CD4-positive, CD25-positive, alpha-beta regulatory T cell (primary cell): ENCODE measurements at regions not wholly inside any gene's neighbourhood (a gene's known extent, or its start where the extent isn't known, plus 50 kb on each side); places are given as distances from the start of the nearest gene placed in this dataset.
A peak's percentile ranks its signal among the peaks of the same experiment; 100 is the strongest.

Experiments used
- ATAC-seq, 2 donors: fragments of 150-1000 bp; cut with Tn5 transposase; one replicate each; pipeline ENCODE4 v1.10.0; 2021; ENCODE audit warnings: low read depth in 2 of 2, moderate number of reproducible peaks in 2 of 2, moderate library complexity in 1 of 2
- DNase-seq, 3 donors: peaks; one replicate each; pipeline versions ENCODE4 v3.0.0 to v3.0.0-alpha.2; 2012 to 2022; ENCODE audit warnings: mixed read lengths in 1 of 3
- H3K27ac ChIP-seq: one replicate; pipeline ENCODE4 v1.7.0; 2013; ENCODE audit warnings: mild to moderate bottlenecking, low read length; ENCODE audit not compliant: insufficient read depth, poor library complexity, severe bottlenecking
- H3K27me3 ChIP-seq: one replicate; pipeline ENCODE4 v1.7.0; 2013; ENCODE audit warnings: low read length; ENCODE audit not compliant: control insufficient read depth, insufficient read depth
- H3K36me3 ChIP-seq: one replicate; pipeline ENCODE4 v1.7.0; 2013; ENCODE audit warnings: mild to moderate bottlenecking, low read length, moderate library complexity; ENCODE audit not compliant: control insufficient read depth, insufficient read depth
- H3K4me1 ChIP-seq: 2 replicates; pipeline ENCODE4 v1.7.0; 2013; ENCODE audit warnings: mild to moderate bottlenecking, low read length; ENCODE audit not compliant: insufficient read depth, control insufficient read depth, poor library complexity, severe bottlenecking
- H3K4me3 ChIP-seq: one replicate; pipeline ENCODE4 v1.7.0; 2013; ENCODE audit warnings: low read depth, mild to moderate bottlenecking, low read length, moderate library complexity
- H3K9me3 ChIP-seq, 2 experiments: 1 replicate in 1 of 2; 2 replicates in 1 of 2; pipeline ENCODE4 v1.7.0; 2013; ENCODE audit warnings: low read length in 2 of 2, mild to moderate bottlenecking in 1 of 2, moderate library complexity in 1 of 2; ENCODE audit not compliant: control insufficient read depth in 2 of 2
- H3K27ac Mint-ChIP-seq, 3 donors: one replicate each; pipeline ENCODE4 v1.8.0; 2020 to 2022; ENCODE audit warnings: mild to moderate bottlenecking in 3 of 3, mixed read lengths in 3 of 3, moderate library complexity in 2 of 3
- H3K27me3 Mint-ChIP-seq: one replicate; pipeline ENCODE4 v1.8.0; 2022; ENCODE audit warnings: mild to moderate bottlenecking, mixed read lengths
- H3K36me3 Mint-ChIP-seq: one replicate; pipeline ENCODE4 v1.8.0; 2020; ENCODE audit warnings: mixed read lengths
- H3K4me1 Mint-ChIP-seq, 4 donors: one replicate each; pipeline ENCODE4 v1.8.0; 2020 to 2022; ENCODE audit warnings: mixed read lengths in 4 of 4, mild to moderate bottlenecking in 1 of 4
- H3K4me3 Mint-ChIP-seq, 4 donors: one replicate each; pipeline ENCODE4 v1.8.0; 2020 to 2022; ENCODE audit warnings: mild to moderate bottlenecking in 4 of 4, mixed read lengths in 4 of 4, moderate library complexity in 3 of 4
- H3K9me3 Mint-ChIP-seq, 7 donors: one replicate each; pipeline ENCODE4 v1.8.0; 2020 to 2022; ENCODE audit warnings: mixed read lengths in 7 of 7, mild to moderate bottlenecking in 3 of 7, moderate library complexity in 2 of 7

DNA sequence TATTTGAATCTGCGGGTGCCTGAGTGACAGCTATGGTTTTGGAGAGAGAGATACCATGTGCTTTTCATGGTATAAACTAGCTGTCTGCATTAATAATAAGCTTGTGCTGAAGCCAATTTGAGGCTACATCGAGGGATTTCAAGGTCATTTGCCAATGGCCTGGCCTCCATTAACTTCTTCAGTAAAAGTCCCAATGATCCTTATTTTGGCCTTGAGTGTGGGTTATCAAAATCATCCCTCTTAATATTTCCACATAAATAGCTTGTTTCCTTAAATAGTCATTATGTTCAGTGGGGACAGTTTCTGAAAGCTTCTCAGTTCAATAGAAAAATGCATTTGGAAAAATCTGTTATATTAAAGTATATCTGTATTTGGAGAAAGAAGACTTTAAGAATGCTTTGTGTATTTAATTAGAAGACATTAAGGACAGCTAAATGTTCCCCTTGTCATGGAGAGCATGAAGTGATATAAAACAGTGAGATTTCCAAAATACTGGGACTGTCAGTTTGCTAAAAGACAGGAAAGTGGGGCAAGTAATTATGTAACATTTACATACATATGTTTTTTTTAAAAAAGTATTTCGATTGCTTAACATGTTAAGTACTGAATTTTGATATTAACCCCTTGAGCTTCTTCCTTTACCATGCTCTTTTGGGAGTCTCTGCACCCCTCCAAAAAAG is 355.5 kb upstream of the ZEB2 start:
- DNase-seq (no peak), ATAC-seq (no peak)
- Histone ChIP-seq H3K4me1 (no peaks in the 10 kb centered on the region), H3K9me3 (no peaks in the 10 kb centered on the region), H3K27ac (no peak overlapping the region), H3K36me3 (no peaks in the 10 kb centered on the region), H3K27me3 (no peaks in the 10 kb centered on the region), H3K4me3 (no peak overlapping the region)
- Mint-ChIP-seq H3K27ac (no peak overlapping the region), H3K27me3 (no peaks in the 10 kb centered on the region), H3K4me3 (no peak overlapping the region), H3K36me3 (no peaks in the 10 kb centered on the region), H3K9me3 (peaks cover 0 to 4% (median 0%) of the 10 kb centered on the region in 7 donors), H3K4me1 (no peaks in the 10 kb centered on the region)

DNA sequence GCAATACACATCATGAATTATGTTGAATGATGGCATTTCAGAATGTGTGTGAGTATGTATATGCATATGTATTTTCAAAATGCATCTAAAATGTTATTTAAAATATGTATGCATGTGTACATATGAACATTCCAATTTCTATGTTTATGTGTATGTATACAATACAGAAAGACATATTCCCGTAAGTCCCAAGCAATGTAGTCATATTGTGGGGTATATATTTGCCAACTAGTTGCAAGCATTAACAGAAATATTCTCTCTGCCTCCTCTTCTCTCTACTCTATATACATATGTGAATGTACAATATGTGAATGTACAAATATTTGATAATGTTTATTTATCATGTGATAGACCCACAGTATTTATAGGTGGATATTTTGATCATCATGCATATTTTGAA is 345.8 kb upstream of the ZEB2 start:
- no peak overlapping the region for H3K4me3 Mint-ChIP-seq
- no peak overlapping the region for H3K27ac ChIP-seq

DNA sequence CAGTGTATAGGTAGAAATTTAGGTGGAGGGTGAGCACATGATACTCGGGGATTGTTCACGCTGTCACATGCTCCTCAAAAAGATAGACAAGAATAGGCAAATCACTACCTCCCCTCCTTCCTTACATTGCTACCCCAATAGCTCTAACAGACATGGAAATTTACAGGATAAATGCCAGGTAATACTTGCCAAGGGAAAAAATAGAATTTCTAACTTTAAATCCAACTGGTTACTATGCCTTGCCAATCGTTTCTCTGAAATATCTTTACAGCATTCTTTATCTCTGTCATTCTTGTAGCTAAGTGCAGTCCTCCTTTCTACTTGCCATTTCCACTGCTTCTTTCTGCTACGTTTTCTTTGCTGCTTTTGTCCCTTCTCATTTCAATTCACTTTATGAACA is 339.8 kb upstream of the ZEB2 start:
- H3K27ac Mint-ChIP-seq, result no peak overlapping the region
- H3K4me1 ChIP-seq, result no peaks in the 10 kb centered on the region
- H3K27ac ChIP-seq, result no peak overlapping the region
- H3K36me3 Mint-ChIP-seq, result no peaks in the 10 kb centered on the region
- H3K27me3 Mint-ChIP-seq, result no peaks in the 10 kb centered on the region
- no peaks in the 10 kb centered on the region for H3K27me3 ChIP-seq
- ATAC-seq (no peak), DNase-seq (no peak)
- no peak overlapping the region for H3K4me3 Mint-ChIP-seq
- no peaks in the 10 kb centered on the region for H3K4me1 Mint-ChIP-seq
- H3K9me3 ChIP-seq, result no peaks in the 10 kb centered on the region
- no peak overlapping the region for H3K4me3 ChIP-seq
- no peaks in the 10 kb centered on the region for H3K36me3 ChIP-seq
- H3K9me3 Mint-ChIP-seq, result peaks cover 0 to 1% (median 0%) of the 10 kb centered on the region in 7 donors

More for the DNA sequence above, 345.8 kb upstream of the ZEB2 start:
- Mint-ChIP-seq H3K27ac (no peak overlapping the region), H3K27me3 (no peaks in the 10 kb centered on the region), H3K9me3 (peaks cover 0 to 6% (median 0%) of the 10 kb centered on the region in 7 donors), H3K4me1 (no peaks in the 10 kb centered on the region), H3K36me3 (no peaks in the 10 kb centered on the region)
- Histone ChIP-seq H3K36me3 (no peaks in the 10 kb centered on the region), H3K9me3 (no peaks in the 10 kb centered on the region), H3K4me1 (no peaks in the 10 kb centered on the region), H3K27me3 (no peaks in the 10 kb centered on the region), H3K4me3 (no peak overlapping the region)
- no peak for ATAC-seq
- no peak for DNase-seq

DNA sequence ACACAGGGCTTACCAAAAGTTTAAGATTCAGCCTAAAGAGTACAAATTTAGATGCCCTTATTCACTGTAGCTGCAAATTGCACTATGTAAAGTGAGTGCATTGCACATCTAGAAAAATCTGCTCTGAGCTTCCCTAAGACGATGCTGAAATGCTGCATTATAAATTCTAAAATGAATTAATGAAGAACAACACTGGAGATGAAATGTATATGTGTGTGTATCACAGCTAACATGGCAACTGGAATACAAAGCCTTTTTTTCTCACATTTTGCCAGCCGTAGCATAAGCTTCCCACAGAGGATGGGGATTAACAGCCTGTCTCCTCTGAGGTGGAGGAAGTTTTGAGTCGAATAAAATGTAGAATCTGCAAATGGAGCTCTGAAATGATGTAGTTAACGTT is 338.3 kb upstream of the ZEB2 start:
- Histone ChIP-seq H3K4me1 (no peaks in the 10 kb centered on the region), H3K36me3 (no peaks in the 10 kb centered on the region), H3K27me3 (no peaks in the 10 kb centered on the region), H3K4me3 (no peak overlapping the region), H3K9me3 (no peaks in the 10 kb centered on the region), H3K27ac (no peak overlapping the region)
- DNase-seq (no peak), ATAC-seq (no peak)
- Mint-ChIP-seq H3K4me1 (no peaks in the 10 kb centered on the region), H3K9me3 (peaks cover 0 to 1% (median 0%) of the 10 kb centered on the region in 7 donors), H3K27ac (no peak overlapping the region), H3K4me3 (no peak overlapping the region), H3K27me3 (no peaks in the 10 kb centered on the region), H3K36me3 (no peaks in the 10 kb centered on the region)

DNA sequence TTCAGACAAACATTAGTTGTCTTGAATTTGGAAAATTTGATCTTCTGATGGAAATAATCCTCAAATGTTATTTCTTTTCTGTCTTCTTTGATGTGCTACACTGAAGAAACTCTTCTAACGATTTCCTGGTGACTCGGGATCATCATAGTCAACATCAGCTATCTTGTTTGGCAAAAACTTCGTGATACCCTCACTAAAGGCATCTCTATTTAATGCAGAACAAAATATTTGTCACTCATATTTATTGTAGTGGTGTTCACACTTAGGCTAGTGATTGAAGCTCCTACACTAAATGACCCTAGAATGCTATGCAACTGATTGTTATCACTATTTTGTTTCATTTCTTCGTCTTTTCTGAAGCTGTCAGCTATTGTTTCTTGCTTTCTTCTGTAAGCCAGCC is 334.7 kb upstream of the ZEB2 start:
- no peaks in the 10 kb centered on the region for H3K27me3 Mint-ChIP-seq
- Histone ChIP-seq H3K27ac (no peak overlapping the region), H3K36me3 (no peaks in the 10 kb centered on the region), H3K27me3 (no peaks in the 10 kb centered on the region), H3K4me1 (no peaks in the 10 kb centered on the region), H3K4me3 (no peak overlapping the region), H3K9me3 (no peaks in the 10 kb centered on the region)
- peak overlapping the region in 1 of 4 donors; percentile 34 for H3K4me3 Mint-ChIP-seq
- H3K36me3 Mint-ChIP-seq, result no peaks in the 10 kb centered on the region
- H3K4me1 Mint-ChIP-seq, result no peaks in the 10 kb centered on the region
- peaks cover 0 to 3% (median 0%) of the 10 kb centered on the region in 7 donors for H3K9me3 Mint-ChIP-seq
- ATAC-seq (no peak), DNase-seq (no peak)
- no peak overlapping the region for H3K27ac Mint-ChIP-seq

DNA sequence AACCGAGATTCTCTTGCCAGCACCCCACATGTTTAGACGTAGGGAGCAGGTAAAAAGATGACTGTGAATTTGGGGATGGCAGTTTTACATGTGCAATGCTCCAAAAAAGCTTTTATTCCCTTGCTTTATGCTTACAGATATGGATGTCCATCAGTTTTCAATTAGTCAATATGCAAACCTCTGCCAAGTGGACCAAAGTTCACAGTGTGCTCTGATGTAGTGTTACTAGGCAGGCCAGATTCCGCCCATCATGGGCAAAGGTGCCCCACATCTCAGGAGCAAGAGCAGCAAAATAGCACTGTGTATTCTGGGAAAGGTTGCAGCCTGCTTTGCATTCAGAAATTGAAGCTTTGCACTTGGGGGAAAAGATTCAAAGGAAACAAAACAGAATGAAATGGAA is 329.7 kb upstream of the ZEB2 start:
- no peak for DNase-seq
- no peaks in the 10 kb centered on the region for H3K4me1 ChIP-seq
- H3K27me3 ChIP-seq, result no peaks in the 10 kb centered on the region
- Mint-ChIP-seq H3K27ac (no peak overlapping the region), H3K4me1 (no peaks in the 10 kb centered on the region), H3K9me3 (peaks cover 0 to 5% (median 0%) of the 10 kb centered on the region in 7 donors), H3K36me3 (no peaks in the 10 kb centered on the region), H3K4me3 (no peak overlapping the region), H3K27me3 (no peaks in the 10 kb centered on the region)
- no peaks in the 10 kb centered on the region for H3K9me3 ChIP-seq
- no peak overlapping the region for H3K4me3 ChIP-seq
- no peak overlapping the region for H3K27ac ChIP-seq
- no peak for ATAC-seq
- H3K36me3 ChIP-seq, result no peaks in the 10 kb centered on the region

DNA sequence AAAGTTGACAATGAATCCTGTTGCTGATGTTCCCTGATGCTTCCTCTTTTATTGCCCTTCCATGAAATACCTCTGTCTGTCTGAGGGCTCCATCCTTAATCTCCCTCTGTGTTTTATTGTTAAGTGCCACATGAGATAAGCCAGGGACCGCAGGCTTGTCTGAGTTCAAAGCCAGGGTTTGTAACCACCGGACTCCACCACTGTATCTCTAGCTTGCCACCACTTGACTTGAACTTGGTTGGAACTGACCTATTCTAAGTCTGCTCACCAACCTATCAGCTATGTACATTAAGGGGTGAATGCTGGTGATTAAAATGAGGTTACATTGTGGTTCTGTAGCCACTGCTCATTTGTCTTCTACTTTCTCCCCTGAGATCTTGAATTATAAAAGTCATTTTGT is 328.5 kb upstream of the ZEB2 start:
- H3K27me3 Mint-ChIP-seq, result no peaks in the 10 kb centered on the region
- H3K27ac ChIP-seq, result no peak overlapping the region
- no peak overlapping the region for H3K27ac Mint-ChIP-seq
- no peaks in the 10 kb centered on the region for H3K36me3 ChIP-seq
- H3K9me3 Mint-ChIP-seq, result peaks cover 0 to 5% (median 0%) of the 10 kb centered on the region in 7 donors
- H3K36me3 Mint-ChIP-seq, result no peaks in the 10 kb centered on the region
- DNase-seq (no peak), ATAC-seq (no peak)
- H3K4me1 Mint-ChIP-seq, result no peaks in the 10 kb centered on the region
- H3K4me3 Mint-ChIP-seq, result no peak overlapping the region
- no peaks in the 10 kb centered on the region for H3K9me3 ChIP-seq
- no peaks in the 10 kb centered on the region for H3K27me3 ChIP-seq
- H3K4me3 ChIP-seq, result no peak overlapping the region
- H3K4me1 ChIP-seq, result no peaks in the 10 kb centered on the region

DNA sequence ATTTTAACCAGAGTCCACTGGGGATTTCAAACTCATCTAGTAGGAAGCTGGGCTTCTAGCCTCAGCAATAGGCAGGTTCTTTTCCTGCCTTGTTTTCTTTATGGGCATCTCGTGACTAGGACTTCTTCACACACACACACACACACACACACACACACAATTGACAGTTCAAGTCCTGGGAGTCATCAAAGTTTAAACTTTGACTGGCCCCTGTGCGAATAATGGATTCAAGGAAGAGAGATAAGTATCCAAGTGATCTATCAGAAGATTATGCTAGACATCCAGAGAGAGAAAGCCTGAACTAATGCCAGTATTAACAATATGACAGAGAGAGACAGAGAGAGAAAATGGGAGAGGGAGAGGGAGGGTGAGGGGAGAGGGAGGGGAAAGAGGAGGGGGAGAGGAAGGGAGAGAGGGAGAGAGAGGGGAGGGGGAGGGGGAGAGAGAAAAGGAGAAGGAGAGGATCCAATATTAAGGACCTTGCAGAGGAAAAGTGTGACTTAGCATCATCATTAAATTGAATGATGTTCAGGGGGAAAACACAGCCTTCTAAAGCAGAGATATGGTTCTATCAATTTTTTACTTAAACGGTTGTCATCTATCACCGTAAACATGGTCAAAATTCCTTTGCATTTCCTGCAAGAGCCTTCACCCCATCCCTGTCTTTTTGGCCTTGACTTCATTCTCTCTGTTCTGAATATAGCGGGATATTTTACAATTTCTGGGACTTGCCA is 327.6 kb upstream of the ZEB2 start:
- Mint-ChIP-seq H3K4me1 (no peaks in the 10 kb centered on the region), H3K27me3 (no peaks in the 10 kb centered on the region), H3K4me3 (no peak overlapping the region), H3K9me3 (peaks cover 0 to 5% (median 0%) of the 10 kb centered on the region in 7 donors), H3K36me3 (no peaks in the 10 kb centered on the region), H3K27ac (no peak overlapping the region)
- ATAC-seq, result no peak
- Histone ChIP-seq H3K27ac (no peak overlapping the region), H3K4me3 (no peak overlapping the region), H3K36me3 (no peaks in the 10 kb centered on the region), H3K9me3 (no peaks in the 10 kb centered on the region), H3K4me1 (no peaks in the 10 kb centered on the region), H3K27me3 (no peaks in the 10 kb centered on the region)
- no peak for DNase-seq
